Gastrocnemius medialis (tissue), 4 donors: ENCODE measurements at regions not wholly inside any gene's neighbourhood (a gene's known extent, or its start where the extent isn't known, plus 50 kb on each side); places are given as distances from the start of the nearest gene placed in this dataset.

ENCODE experiments used
- CTCF ChIP-seq, 5 experiments: fragments of 450-650 bp in 3 of 5; fragments of 200-600 bp in 2 of 5; sonication (generic) in 2 of 5; IDR thresholded peaks in 4 of 5; conservative IDR thresholded peaks in 1 of 5; 1 replicate in 4 of 5; 2 replicates in 1 of 5; pipeline ENCODE4 v1.5.1; 2016 to 2019; ENCODE audit warnings: antibody characterized with exemption in 5 of 5, mild to moderate bottlenecking in 3 of 5, moderate library complexity in 3 of 5
- POLR2A ChIP-seq, 2 donors: fragments of 450-650 bp; IDR thresholded peaks; one replicate each; pipeline ENCODE4 v1.6.1; 2017; ENCODE audit warnings: antibody characterized with exemption in 2 of 2, mild to moderate bottlenecking in 2 of 2, moderate library complexity in 2 of 2

- TF ChIP-seq CTCF (IDR thresholded peaks at IDR 0.05 in 4 of 5, conservative IDR thresholded peaks at IDR 0.05 in 1 of 5) (no peak), POLR2A (IDR thresholded peaks at IDR 0.05) (no peak)
Measured at GRCh38 chr14:82492157-82492556, 958.5 kb upstream of the SEL1L start.
